NCI-H1105 treated with DMSO at 0.1 percent for 48 hours (cell line): ENCODE measurements at regions not wholly inside any gene's neighbourhood (a gene's known extent, or its start where the extent isn't known, plus 50 kb on each side); places are given as distances from the start of the nearest gene placed in this dataset.

Experiments
- DNase-seq: peaks from one replicate; lab custom pipeline; 2025; lab: John Stamatoyannopoulos, UW

GRCh38 chr15:47212222-47213010 lies 504.9 kb upstream of the SEMA6D start:
- DNase-seq = no peak

DNA sequence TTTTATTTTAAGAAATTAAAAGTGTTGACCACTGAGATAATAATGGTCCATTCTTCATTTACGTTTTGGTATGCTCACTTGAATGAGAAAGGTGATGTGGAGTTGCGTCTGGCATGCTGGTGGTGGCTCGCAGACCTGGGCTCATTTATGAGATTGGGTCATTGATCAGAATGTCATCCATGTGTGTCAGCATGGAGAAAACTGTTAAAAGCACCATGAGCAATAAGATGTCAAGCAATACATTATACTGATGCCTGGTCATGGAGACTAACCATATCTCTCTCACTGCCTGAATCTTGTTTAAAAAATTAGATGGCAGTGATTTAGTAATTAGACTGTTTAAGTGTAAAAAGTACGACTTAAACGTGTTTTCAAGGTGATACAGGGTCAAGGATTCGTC lies 503.4 kb upstream of the SEMA6D start:
- DNase-seq = no peak

GRCh38 chr15:47218295-47218694 lies 499.0 kb upstream of the SEMA6D start:
- no peak for DNase-seq

- DNase-seq = no peak
These were observed 472.9 kb upstream of the SEMA6D start for GRCh38 chr15:47244361-47244760.

GRCh38 chr15:47246317-47246716 lies 471.0 kb upstream of the SEMA6D start:
- DNase-seq = no peak

- no peak for DNase-seq
These were observed 458.8 kb upstream of the SEMA6D start for GRCh38 chr15:47258521-47258920.

DNA sequence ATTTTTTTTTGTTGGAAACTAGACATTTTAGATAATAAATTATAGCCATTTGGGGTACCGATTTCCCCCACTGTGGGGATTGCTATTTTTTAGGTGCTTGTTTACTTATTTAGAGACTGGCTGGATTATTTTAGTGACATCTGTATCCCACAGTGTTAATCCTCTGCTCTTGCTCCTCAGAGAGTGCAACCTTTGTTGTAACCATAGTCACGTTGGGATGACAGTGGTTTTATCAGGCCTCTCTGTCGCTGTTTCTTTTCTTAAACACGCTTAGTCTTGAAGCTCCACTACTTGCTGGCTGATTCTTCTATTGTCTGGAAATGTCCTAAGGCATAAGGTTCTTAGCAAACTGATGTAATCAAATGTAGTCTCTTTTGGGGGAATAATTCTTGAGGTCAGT lies 451.6 kb upstream of the SEMA6D start:
- DNase-seq = no peak

DNA sequence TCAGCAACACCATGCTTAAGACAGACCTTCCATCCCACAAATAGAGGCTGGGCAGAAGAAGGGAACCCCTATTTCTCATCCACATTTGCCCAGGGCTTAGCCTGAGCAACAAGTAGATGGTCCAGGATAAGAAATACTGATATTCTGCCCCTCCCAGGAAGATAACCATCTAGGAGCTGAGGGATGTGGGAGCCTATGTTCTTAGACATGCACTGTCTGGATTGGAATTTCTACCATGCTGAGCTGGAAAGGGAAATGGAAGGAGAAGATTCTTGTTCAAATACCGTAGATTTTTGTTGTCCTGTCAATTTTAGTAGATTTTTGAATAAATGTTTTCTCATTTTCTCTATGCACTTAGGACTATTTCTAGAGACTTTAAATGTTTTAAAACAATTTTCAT lies 450.7 kb upstream of the SEMA6D start:
- no peak for DNase-seq

DNA sequence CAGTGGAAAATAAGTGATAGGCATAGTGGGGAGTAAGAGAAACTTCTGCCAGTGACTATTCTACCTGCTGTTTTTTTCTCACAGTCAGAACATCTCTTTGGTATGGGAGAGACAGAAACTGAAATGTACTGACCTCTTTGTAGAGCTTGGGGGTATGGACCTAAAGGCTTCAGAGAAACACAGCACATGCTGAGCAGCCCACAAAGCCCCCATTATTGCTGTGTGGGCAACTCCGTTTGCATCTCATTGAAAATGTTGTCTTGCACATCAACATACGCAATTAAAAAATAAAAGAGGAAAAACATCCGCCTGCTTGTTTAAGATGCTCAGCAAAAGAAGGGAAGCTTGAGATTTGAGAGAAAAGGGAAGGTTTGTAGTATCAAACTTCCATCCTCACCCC lies 443.4 kb upstream of the SEMA6D start:
- DNase-seq = no peak

DNA sequence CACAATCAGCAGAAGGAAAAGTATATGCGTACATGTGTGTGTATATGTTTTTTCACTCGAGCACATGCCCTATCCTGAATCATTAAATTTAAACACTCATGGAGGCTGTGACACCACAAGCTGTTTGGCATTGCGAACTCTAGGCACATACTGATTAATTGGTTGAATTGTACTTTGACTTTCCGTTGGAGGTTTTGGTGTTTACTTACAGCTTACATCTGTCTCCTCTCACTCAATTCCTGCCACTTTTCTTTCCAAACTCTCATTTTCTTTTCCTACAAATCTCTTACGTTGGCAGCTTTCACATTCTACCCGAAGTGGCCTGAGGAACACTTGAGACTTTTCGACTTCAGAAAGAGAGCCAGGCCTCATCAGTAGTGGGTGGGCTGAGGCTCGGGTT lies 434.1 kb upstream of the SEMA6D start:
- no peak for DNase-seq

DNA sequence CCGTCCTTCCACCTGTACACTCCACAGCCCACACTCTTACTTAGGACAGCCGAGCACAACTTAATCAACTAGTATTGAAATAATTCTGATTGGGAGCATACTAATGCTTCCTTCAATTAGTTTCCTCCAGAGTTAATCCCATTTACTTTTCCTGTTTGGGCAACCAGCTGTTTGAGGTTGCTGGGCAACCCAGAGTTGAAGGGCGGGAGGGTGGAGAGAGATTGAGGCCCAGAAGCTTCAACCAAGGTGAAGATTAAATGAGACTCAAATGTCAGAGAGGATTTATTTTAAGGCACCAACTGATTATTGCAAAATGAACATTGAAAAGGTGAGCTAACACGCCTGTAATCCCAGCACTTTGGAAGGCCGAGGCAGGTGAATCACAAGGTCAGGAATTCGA lies 428.5 kb upstream of the SEMA6D start:
- no peak for DNase-seq

DNA sequence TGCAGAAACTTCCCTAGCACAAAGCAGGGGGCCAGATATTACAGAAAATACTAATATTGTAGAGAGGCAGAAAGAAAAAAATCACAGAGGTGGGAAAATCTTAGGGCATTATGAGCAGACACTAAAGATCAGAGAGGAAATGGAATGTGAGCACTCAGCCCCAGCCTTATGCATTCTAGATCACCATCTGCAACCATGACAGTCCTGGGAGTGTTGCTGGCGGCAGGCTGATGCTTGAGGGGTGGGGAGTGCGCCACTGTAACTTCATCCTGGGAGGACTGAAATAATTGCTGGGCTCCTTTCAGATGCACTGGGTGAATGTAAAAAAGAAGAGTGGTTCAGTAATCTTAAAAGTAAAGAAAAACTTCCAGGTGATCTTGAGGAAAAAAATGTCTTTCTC lies 427.6 kb upstream of the SEMA6D start:
- DNase-seq = no peak

DNA sequence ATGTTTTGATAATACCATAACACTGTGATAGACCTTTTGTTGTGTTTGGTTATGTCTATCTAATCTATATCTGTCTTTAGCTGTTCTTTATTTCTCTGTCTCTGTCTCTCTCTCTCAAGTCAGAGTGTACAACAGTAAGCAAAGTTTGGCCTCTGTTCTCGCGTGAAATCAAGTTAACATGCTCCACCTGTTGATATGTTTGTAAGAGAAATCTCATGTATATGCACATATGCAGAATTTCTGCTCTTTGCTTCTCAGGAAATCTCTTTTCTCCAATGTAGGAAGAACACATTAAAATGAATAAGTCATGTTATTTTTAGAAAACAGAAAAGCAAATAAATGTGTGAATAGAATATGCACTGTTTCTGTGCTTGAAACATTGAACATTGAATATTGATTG lies 425.5 kb upstream of the SEMA6D start:
- DNase-seq = no peak

GRCh38 chr15:47292638-47293190 lies 424.6 kb upstream of the SEMA6D start:
- DNase-seq = no peak

GRCh38 chr15:47293466-47294162 lies 423.7 kb upstream of the SEMA6D start:
- no peak for DNase-seq

DNA sequence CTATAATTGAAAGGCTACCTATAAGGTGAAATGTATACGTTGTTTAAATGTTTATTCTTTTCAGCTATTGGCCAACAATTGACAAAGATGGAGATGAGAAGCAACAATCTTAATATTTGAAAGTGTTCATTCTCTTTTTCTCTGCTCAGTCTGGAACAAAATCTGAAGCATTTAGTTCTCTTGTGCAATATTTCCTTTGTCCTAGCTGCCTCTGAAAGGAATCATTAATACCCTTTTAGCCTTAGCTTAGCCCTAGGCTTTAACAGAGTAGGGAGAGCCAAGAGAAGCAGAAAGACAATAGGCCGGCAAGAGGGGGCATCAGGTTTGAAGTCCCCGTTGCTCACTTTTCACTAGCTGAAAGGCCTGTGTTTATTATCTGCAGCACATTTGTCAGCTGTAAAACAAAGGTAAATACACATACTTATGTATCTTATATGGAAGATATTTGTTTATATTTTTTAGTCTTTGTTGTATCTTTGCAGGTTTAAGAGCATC lies 422.5 kb upstream of the SEMA6D start:
- DNase-seq = no peak

GRCh38 chr15:47296881-47297280 lies 420.4 kb upstream of the SEMA6D start:
- no peak for DNase-seq

- peak; percentile 45 for DNase-seq
These were observed 417.4 kb upstream of the SEMA6D start for GRCh38 chr15:47299846-47300434.

GRCh38 chr15:47300596-47300995 lies 416.7 kb upstream of the SEMA6D start:
- no peak for DNase-seq

DNA sequence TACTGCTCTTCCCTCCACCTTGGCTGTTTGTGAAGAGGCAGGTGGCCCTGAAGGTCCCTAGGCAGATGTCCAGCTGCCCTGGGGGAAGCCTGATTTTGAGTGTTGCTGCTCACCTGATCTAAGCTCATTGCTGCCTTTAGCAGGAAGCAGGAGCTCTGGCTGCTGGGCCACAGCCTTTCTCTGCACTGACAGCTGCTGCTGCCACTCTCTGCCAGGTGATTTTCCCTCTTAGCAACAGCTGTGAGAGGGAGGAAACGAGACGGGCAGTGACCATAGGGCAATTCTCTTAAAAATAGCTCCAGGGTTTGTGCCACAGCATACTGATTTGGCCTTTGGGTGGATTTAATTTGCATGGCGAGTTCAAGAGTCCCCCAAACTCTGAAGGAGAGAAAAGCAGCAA lies 415.8 kb upstream of the SEMA6D start:
- peak; percentile 80 for DNase-seq

GRCh38 chr15:47304656-47305055 lies 412.6 kb upstream of the SEMA6D start:
- peak; percentile 18 for DNase-seq

DNA sequence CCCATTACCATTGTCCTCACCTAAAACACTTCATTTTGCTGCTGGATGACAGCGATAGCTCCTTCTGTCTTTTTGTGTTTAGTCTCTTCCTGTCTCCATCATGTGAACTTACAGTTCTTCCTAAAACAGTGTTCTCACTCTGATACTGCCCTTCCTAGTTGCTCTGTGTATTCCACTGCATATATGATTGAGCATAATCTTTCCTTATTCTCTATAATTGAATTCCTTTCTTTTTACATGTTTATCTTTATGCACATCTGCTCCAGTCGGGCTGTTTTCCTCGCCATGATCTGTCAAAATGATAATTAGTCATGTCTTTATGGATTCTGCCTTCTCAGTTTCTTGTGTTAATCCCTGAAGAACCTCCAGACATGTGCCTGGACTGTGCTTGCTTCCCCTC lies 405.1 kb upstream of the SEMA6D start:
- DNase-seq = no peak
